Globus pallidus (tissue), 1 donor: ENCODE measurements at regions not wholly inside any gene's neighbourhood (a gene's known extent, or its start where the extent isn't known, plus 50 kb on each side); places are given as distances from the start of the nearest gene placed in this dataset.

ENCODE experiments used
- DNase-seq: peaks from one replicate; pipeline ENCODE4 v3.0.0-alpha.2; 2015; ENCODE audit warnings: low spot score

- DNase-seq: no peak
These were observed 97.4 kb upstream of the LHCGR start for GRCh38 chr2:48852938-48853337.

- DNase-seq: no peak
These were observed 95.6 kb upstream of the LHCGR start for GRCh38 chr2:48851161-48851560.

- DNase-seq: no peak
These were observed 94.2 kb upstream of the LHCGR start for GRCh38 chr2:48849770-48850169.

GRCh38 chr2:48845684-48846083, 90.2 kb upstream of the LHCGR start:
- DNase-seq: no peak

GRCh38 chr2:48844417-48845155, 89.1 kb upstream of the LHCGR start:
- DNase-seq: no peak

GRCh38 chr2:48841126-48841525, 85.6 kb upstream of the LHCGR start:
- DNase-seq: no peak

GRCh38 chr2:48838029-48838428, 82.5 kb upstream of the LHCGR start:
- DNase-seq: no peak

GRCh38 chr2:48829569-48829968, 74.0 kb upstream of the LHCGR start:
- DNase-seq: no peak

GRCh38 chr2:48829036-48829435, 73.5 kb upstream of the LHCGR start:
- no peak for DNase-seq

- DNase-seq: no peak
These were observed 71.5 kb upstream of the LHCGR start for GRCh38 chr2:48826986-48827385.

GRCh38 chr2:48824116-48824515, 68.6 kb upstream of the LHCGR start:
- DNase-seq: no peak

- DNase-seq: no peak
These were observed 63.7 kb upstream of the LHCGR start for GRCh38 chr2:48819206-48819735.

GRCh38 chr2:48817355-48817754, 61.8 kb upstream of the LHCGR start:
- no peak for DNase-seq

GRCh38 chr2:48812416-48812815, 56.9 kb upstream of the LHCGR start:
- DNase-seq: no peak

- no peak for DNase-seq
These were observed 52.8 kb upstream of the LHCGR start for GRCh38 chr2:48808311-48808710.
